ENCODE measurements at regions not wholly inside any gene's neighbourhood (a gene's known extent, or its start where the extent isn't known, plus 50 kb on each side); places are given as distances from the start of the nearest gene placed in this dataset.

DNA sequence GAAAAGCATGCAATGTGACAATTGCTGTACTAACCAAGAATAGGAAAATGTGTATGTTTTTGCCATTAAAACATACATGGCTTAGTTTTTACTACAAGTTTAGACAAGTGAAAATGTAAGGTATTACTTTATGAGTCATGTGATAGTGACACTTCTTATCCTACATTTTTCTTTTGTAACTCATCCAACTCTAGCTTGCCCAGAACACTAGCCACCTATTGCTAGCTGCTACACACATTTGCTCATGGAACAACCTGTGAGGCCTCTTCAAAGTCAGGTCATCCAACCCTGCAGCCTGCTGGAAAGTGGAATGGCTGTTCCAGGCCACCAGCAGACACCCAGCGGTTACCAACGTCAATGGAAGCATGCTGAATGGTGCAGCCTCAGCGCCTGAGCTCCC, 1043.9 kb downstream of the TMEM182 start:
- H4K91ac ChIP-seq (ENCODE audit: insufficient read length, low read depth, low read length) = no peak overlapping the region
- H4K8ac ChIP-seq (replicated peaks; ENCODE audit: insufficient read length, low read depth, low read length) = no peak overlapping the region
- H3K23me2 ChIP-seq (ENCODE audit: insufficient read length, low read depth, low read length, poor library complexity, severe bottlenecking) = no peaks in the 10 kb centered on the region
- H3K4me1 Mint-ChIP-seq = peaks cover 28 to 31% of the 10 kb centered on the region in 2 experiments
- no peak overlapping the region for H4K5ac ChIP-seq (ENCODE audit: insufficient read length, low read depth, low read length)
- H3K9ac ChIP-seq (ENCODE audit: extremely low read depth, insufficient read length, low read length) = no peak overlapping the region
- H3K23ac ChIP-seq (ENCODE audit: insufficient read length, low read depth, low read length) = no peak overlapping the region
- H3K27ac Mint-ChIP-seq = no peak overlapping the region
- no CpG with 5 or more reads among the region's 3 CpGs for WGBS (ENCODE audit: extremely low coverage, insufficient read length, low lambda C conversion rate)
- no peak overlapping the region for H2BK15ac ChIP-seq (ENCODE audit: low read depth, low read length)
- no peaks in the 10 kb centered on the region for H3K36me3 Mint-ChIP-seq (ENCODE audit: insufficient read depth in 1 of 3, low read depth in 3 of 3)
- H3K27me3 Mint-ChIP-seq (ENCODE audit: low read depth) = peaks cover 48% of the 10 kb centered on the region
- H2BK5ac ChIP-seq (ENCODE audit: insufficient read length, low read length) = no peak overlapping the region
- H4K20me1 ChIP-seq (ENCODE audit: control insufficient read depth, insufficient read depth, insufficient read length) = no peaks in the 10 kb centered on the region
- TF ChIP-seq, protein P1, sequence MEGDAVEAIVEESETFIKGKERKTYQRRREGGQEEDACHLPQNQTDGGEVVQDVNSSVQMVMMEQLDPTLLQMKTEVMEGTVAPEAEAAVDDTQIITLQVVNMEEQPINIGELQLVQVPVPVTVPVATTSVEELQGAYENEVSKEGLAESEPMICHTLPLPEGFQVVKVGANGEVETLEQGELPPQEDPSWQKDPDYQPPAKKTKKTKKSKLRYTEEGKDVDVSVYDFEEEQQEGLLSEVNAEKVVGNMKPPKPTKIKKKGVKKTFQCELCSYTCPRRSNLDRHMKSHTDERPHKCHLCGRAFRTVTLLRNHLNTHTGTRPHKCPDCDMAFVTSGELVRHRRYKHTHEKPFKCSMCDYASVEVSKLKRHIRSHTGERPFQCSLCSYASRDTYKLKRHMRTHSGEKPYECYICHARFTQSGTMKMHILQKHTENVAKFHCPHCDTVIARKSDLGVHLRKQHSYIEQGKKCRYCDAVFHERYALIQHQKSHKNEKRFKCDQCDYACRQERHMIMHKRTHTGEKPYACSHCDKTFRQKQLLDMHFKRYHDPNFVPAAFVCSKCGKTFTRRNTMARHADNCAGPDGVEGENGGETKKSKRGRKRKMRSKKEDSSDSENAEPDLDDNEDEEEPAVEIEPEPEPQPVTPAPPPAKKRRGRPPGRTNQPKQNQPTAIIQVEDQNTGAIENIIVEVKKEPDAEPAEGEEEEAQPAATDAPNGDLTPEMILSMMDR (conservative IDR thresholded peaks at IDR 0.05) = no peak
- peaks cover 8% of the 10 kb centered on the region; the same call in 1 of the 2 replicates for H3K4me1 ChIP-seq (ENCODE audit: insufficient read depth, low read length)
- H3K79me1 ChIP-seq (ENCODE audit: insufficient read depth, low read depth, low read length, poor library complexity, severe bottlenecking) = no peaks in the 10 kb centered on the region
- H2AFZ ChIP-seq (ENCODE audit: low read length) = no peak overlapping the region
- H3K9me3 ChIP-seq (ENCODE audit: control insufficient read depth, low read depth, low read length) = no peaks in the 10 kb centered on the region
- H3K79me2 ChIP-seq (ENCODE audit: insufficient read depth, low read length) = no peaks in the 10 kb centered on the region
- H3T11ph ChIP-seq (ENCODE audit: low read length) = no peak overlapping the region
- no peak overlapping the region for H2BK12ac ChIP-seq (ENCODE audit: insufficient read length, low read depth, low read length)
- H3K4ac ChIP-seq (ENCODE audit: low read depth, low read length) = no peak overlapping the region
- H3K27me3 ChIP-seq (ENCODE audit: insufficient read depth, low read length) = no peaks in the 10 kb centered on the region
- H3K14ac ChIP-seq (ENCODE audit: insufficient read depth, low read length) = no peak overlapping the region
- no peak overlapping the region for H2AK5ac ChIP-seq (ENCODE audit: insufficient read length, low read length)
- H3K18ac ChIP-seq (ENCODE audit: insufficient read length, low read depth, low read length) = no peak overlapping the region
- no peak overlapping the region for H2BK20ac ChIP-seq (ENCODE audit: low read depth, low read length, poor library complexity, severe bottlenecking)
- H3K4me2 ChIP-seq (ENCODE audit: insufficient read depth, insufficient read length, low read length) = no peak overlapping the region
- H3K27ac ChIP-seq (ENCODE audit: insufficient read length, low read depth, low read length) = no peak overlapping the region
- H3K4me3 Mint-ChIP-seq = no peak overlapping the region
- no peak for DNase-seq
- no peaks in the 10 kb centered on the region for H3K9me3 Mint-ChIP-seq
- no peak overlapping the region for H3K56ac ChIP-seq (ENCODE audit: insufficient read length, low read depth, low read length)
- H2BK120ac ChIP-seq (ENCODE audit: low read depth, low read length, poor library complexity, severe bottlenecking) = no peak overlapping the region

Measured in H9 (cell line).